ENCODE measurements at regions not wholly inside any gene's neighbourhood (a gene's known extent, or its start where the extent isn't known, plus 50 kb on each side); places are given as distances from the start of the nearest gene placed in this dataset.

DNA sequence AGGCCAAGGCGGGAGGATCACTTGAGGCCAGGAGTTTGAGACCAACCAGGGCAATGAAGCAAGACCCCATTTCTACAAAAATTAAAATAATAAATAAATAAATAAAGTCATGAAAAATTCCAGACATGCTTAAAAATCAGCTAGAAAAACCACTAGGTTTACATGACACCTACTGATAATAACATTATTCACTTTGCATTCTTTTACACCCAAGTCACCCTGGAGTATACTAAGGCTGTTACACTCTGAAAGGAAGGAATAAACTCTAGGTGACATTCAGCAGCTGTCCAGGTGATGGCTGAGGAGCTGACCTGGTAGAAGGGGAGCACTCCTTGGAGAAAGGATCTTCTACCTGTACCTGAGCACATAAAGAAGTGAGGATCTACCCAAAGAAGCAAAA is 179.2 kb downstream of the ZNF281 start:
- H3K27me3 ChIP-seq (ENCODE audit: insufficient read depth, low read depth, low read length): no peaks in the 10 kb centered on the region
- H4K20me1 ChIP-seq (ENCODE audit: insufficient read depth): no peaks in the 10 kb centered on the region

DNA sequence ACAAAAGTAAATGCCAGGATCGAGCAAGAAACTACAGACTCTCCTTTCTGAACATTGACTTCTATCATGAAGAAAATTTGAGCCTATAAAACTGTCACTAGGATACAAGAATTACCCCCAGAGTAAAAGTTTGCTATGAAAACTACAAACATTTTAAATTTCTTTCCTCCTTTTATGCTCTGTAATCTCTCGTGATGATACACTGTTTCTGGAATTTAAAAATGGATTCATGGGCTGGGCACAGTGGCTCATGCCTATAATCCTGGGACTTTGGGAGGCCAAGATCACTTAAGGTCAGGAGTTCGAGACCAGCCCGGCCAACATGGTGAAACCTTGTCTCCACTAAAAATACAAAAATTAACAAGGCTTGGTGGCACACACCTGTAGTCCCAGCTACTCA is 181.3 kb downstream of the ZNF281 start:
- H3K36me3 ChIP-seq (ENCODE audit: insufficient read depth, low read length): no peaks in the 10 kb centered on the region
- no peaks in the 10 kb centered on the region for H3K9me2 ChIP-seq (ENCODE audit: insufficient read depth, low read length)
- H3K9ac ChIP-seq (ENCODE audit: low read length): no peak overlapping the region
- H3K4me3 ChIP-seq (ENCODE audit: low read length): no peak overlapping the region
- TF ChIP-seq, protein P1, sequence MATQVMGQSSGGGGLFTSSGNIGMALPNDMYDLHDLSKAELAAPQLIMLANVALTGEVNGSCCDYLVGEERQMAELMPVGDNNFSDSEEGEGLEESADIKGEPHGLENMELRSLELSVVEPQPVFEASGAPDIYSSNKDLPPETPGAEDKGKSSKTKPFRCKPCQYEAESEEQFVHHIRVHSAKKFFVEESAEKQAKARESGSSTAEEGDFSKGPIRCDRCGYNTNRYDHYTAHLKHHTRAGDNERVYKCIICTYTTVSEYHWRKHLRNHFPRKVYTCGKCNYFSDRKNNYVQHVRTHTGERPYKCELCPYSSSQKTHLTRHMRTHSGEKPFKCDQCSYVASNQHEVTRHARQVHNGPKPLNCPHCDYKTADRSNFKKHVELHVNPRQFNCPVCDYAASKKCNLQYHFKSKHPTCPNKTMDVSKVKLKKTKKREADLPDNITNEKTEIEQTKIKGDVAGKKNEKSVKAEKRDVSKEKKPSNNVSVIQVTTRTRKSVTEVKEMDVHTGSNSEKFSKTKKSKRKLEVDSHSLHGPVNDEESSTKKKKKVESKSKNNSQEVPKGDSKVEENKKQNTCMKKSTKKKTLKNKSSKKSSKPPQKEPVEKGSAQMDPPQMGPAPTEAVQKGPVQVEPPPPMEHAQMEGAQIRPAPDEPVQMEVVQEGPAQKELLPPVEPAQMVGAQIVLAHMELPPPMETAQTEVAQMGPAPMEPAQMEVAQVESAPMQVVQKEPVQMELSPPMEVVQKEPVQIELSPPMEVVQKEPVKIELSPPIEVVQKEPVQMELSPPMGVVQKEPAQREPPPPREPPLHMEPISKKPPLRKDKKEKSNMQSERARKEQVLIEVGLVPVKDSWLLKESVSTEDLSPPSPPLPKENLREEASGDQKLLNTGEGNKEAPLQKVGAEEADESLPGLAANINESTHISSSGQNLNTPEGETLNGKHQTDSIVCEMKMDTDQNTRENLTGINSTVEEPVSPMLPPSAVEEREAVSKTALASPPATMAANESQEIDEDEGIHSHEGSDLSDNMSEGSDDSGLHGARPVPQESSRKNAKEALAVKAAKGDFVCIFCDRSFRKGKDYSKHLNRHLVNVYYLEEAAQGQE (IDR thresholded peaks at IDR 0.05; ENCODE audit: borderline replicate concordance): no peak
- TF ChIP-seq RAD21 (conservative IDR thresholded peaks at IDR 0.05) (no peak), TAF1 (IDR thresholded peaks at IDR 0.05; ENCODE audit: low read depth) (no peak), MXI1 (conservative IDR thresholded peaks at IDR 0.05; ENCODE audit: poor library complexity, severe bottlenecking) (no peak), EZH2 (IDR thresholded peaks at IDR 0.05; ENCODE audit: borderline replicate concordance, insufficient read depth, low read length, poor library complexity, severe bottlenecking) (no peak), POLR2AphosphoS5 (IDR thresholded peaks at IDR 0.05) (no peak), EP300 (conservative IDR thresholded peaks at IDR 0.05; ENCODE audit: poor library complexity, severe bottlenecking) (no peak), SMC3 (conservative IDR thresholded peaks at IDR 0.05; ENCODE audit: poor library complexity) (no peak)
- TF ChIP-seq, protein P2, sequence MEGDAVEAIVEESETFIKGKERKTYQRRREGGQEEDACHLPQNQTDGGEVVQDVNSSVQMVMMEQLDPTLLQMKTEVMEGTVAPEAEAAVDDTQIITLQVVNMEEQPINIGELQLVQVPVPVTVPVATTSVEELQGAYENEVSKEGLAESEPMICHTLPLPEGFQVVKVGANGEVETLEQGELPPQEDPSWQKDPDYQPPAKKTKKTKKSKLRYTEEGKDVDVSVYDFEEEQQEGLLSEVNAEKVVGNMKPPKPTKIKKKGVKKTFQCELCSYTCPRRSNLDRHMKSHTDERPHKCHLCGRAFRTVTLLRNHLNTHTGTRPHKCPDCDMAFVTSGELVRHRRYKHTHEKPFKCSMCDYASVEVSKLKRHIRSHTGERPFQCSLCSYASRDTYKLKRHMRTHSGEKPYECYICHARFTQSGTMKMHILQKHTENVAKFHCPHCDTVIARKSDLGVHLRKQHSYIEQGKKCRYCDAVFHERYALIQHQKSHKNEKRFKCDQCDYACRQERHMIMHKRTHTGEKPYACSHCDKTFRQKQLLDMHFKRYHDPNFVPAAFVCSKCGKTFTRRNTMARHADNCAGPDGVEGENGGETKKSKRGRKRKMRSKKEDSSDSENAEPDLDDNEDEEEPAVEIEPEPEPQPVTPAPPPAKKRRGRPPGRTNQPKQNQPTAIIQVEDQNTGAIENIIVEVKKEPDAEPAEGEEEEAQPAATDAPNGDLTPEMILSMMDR (IDR thresholded peaks at IDR 0.05; ENCODE audit: poor library complexity, severe bottlenecking): no peak
- no peak overlapping the region for H2AFZ ChIP-seq (ENCODE audit: low read depth, low read length)
- no peaks in the 10 kb centered on the region for H3K79me2 ChIP-seq (replicated peaks; ENCODE audit: insufficient read depth, low read length)
- no peaks in the 10 kb centered on the region for H4K20me1 ChIP-seq (ENCODE audit: insufficient read depth)
- no peaks in the 10 kb centered on the region for H3K27me3 ChIP-seq (ENCODE audit: insufficient read depth, low read depth, low read length)
- H3K9me3 ChIP-seq (ENCODE audit: low read length): no peaks in the 10 kb centered on the region
- H3K4me2 ChIP-seq (ENCODE audit: low read length): no peak overlapping the region
- no peak overlapping the region for H3K27ac ChIP-seq (ENCODE audit: low read length)
- H3F3A ChIP-seq (ENCODE audit: insufficient read depth, low read length, poor library complexity, severe bottlenecking): no peaks in the 10 kb centered on the region

More for the DNA sequence above, 179.2 kb downstream of the ZNF281 start:
- Histone ChIP-seq H3K36me3 (ENCODE audit: insufficient read depth, low read length) (no peaks in the 10 kb centered on the region), H3K9ac (ENCODE audit: low read length) (no peak overlapping the region), H3K4me2 (ENCODE audit: low read length) (no peak overlapping the region), H3K79me2 (replicated peaks; ENCODE audit: insufficient read depth, low read length) (no peaks in the 10 kb centered on the region), H3K4me3 (ENCODE audit: low read length) (no peak overlapping the region), H3K27ac (ENCODE audit: low read length) (no peak overlapping the region), H3K9me2 (ENCODE audit: insufficient read depth, low read length) (no peaks in the 10 kb centered on the region), H3K9me3 (ENCODE audit: low read length) (no peaks in the 10 kb centered on the region), H3F3A (ENCODE audit: insufficient read depth, low read length, poor library complexity, severe bottlenecking) (no peaks in the 10 kb centered on the region), H2AFZ (ENCODE audit: low read depth, low read length) (no peak overlapping the region)
- TF ChIP-seq EP300 (conservative IDR thresholded peaks at IDR 0.05; ENCODE audit: poor library complexity, severe bottlenecking): no peak

DNA sequence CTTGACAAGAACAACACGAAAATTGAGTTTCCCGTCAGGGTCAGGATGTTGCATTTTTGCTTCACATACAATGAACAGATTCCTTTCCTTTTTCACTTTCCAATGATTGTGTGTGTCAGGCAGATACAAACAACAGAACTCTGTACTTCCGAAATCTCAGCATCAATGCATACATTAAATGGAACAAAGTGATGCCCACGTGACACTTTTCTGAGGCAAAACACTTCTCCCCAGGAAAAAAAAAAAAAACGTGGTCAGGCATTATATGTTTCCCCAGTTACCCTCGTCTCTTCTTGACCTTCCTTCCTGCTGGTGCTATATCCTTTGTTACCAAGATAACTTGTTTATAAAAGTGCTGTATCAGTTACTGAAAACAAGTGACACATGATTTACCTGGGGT is 181.8 kb downstream of the ZNF281 start:
- H3K9ac ChIP-seq (ENCODE audit: low read length): no peak overlapping the region
- no peak overlapping the region for H3K27ac ChIP-seq (ENCODE audit: low read length)
- no peak overlapping the region for H2AFZ ChIP-seq (ENCODE audit: low read depth, low read length)
- H3K36me3 ChIP-seq (ENCODE audit: insufficient read depth, low read length): no peaks in the 10 kb centered on the region
- no peak overlapping the region for H3K4me2 ChIP-seq (ENCODE audit: low read length)
- no peak overlapping the region for H3K4me3 ChIP-seq (ENCODE audit: low read length)
- H3K79me2 ChIP-seq (replicated peaks; ENCODE audit: insufficient read depth, low read length): no peaks in the 10 kb centered on the region
- TF ChIP-seq POLR2AphosphoS5 (IDR thresholded peaks at IDR 0.05) (no peak), TAF1 (IDR thresholded peaks at IDR 0.05; ENCODE audit: low read depth) (no peak)
- TF ChIP-seq, protein P2 (IDR thresholded peaks at IDR 0.05; ENCODE audit: poor library complexity, severe bottlenecking): no peak
- TF ChIP-seq, protein P1 (IDR thresholded peaks at IDR 0.05; ENCODE audit: borderline replicate concordance): no peak
- no peaks in the 10 kb centered on the region for H3K9me2 ChIP-seq (ENCODE audit: insufficient read depth, low read length)
- H4K20me1 ChIP-seq (ENCODE audit: insufficient read depth): no peaks in the 10 kb centered on the region
- no peaks in the 10 kb centered on the region for H3K27me3 ChIP-seq (ENCODE audit: insufficient read depth, low read depth, low read length)
- H3K9me3 ChIP-seq (ENCODE audit: low read length): no peaks in the 10 kb centered on the region
- H3F3A ChIP-seq (ENCODE audit: insufficient read depth, low read length, poor library complexity, severe bottlenecking): no peaks in the 10 kb centered on the region

All from neural cell (in vitro differentiated cells).